IPS DF 6.9 (cell line): ENCODE measurements at regions not wholly inside any gene's neighbourhood (a gene's known extent, or its start where the extent isn't known, plus 50 kb on each side); places are given as distances from the start of the nearest gene placed in this dataset.

Experiments used
- DNase-seq: peaks from one replicate; pipeline ENCODE4 v3.0.0-alpha.2; 2013; ENCODE audit warnings: low read depth, low spot score
- H3K27ac ChIP-seq: one replicate; pipeline ENCODE4 v1.5.1; 2013; ENCODE audit warnings: low read length, control low read depth
- H3K27me3 ChIP-seq: 2 replicates; pipeline ENCODE4 v1.6.1; 2013; ENCODE audit warnings: mild to moderate bottlenecking, low read length; ENCODE audit not compliant: control insufficient read depth, insufficient read depth
- H3K36me3 ChIP-seq: 2 replicates; pipeline ENCODE4 v1.6.1; 2013; ENCODE audit warnings: low read length; ENCODE audit not compliant: control insufficient read depth, insufficient read depth
- H3K4me1 ChIP-seq: 2 replicates; pipeline ENCODE4 v1.6.1; 2013; ENCODE audit warnings: low read length; ENCODE audit not compliant: control insufficient read depth, insufficient read depth
- H3K4me3 ChIP-seq: 2 replicates; pipeline ENCODE4 v1.5.1; 2013; ENCODE audit warnings: mild to moderate bottlenecking, low read length
- H3K9me3 ChIP-seq: 2 replicates; pipeline ENCODE4 v1.6.1; 2013; ENCODE audit warnings: low read length, inconsistent platforms; ENCODE audit not compliant: control insufficient read depth, insufficient read depth
- WGBS: extraction: QIAGEN DNeasy Blood & Tissue Kit; methylation state at CpG from one replicate; pipeline ENCODE4 v1.1.7; 2013; ENCODE audit warnings: mixed read lengths, missing lambda C conversion rate; ENCODE audit not compliant: insufficient read length, insufficient coverage; 5-methylcytosine and 5-hydroxymethylcytosine counted together

DNA sequence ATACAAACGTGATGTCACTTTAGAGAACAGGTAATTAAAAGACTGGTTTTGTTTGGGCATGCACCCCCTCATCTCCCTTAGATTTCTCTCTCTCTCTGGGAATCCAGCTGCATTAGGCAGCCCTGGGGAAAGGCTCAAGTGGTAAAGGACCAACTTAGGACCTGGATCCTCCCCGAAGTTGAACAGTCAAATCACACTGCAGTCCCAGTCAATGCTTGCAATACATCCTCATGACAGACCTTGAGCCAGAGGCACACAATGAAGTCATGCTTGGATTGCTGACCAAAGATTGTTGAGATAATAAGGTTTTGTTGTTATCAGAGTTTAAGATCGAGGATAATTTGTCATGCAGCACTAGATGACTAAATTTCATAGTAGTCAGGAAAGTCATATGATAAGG lies 1285.8 kb upstream of the NCAM2 start:
- no peak overlapping the region for H3K27ac ChIP-seq
- H3K27me3 ChIP-seq = no peaks in the 10 kb centered on the region
- no peak overlapping the region for H3K4me3 ChIP-seq

GRCh38 chr21:19713313-19713712 lies 1284.9 kb upstream of the NCAM2 start:
- H3K27ac ChIP-seq = no peak overlapping the region
- no peaks in the 10 kb centered on the region for H3K27me3 ChIP-seq
- H3K36me3 ChIP-seq = no peaks in the 10 kb centered on the region
- no peak for DNase-seq
- H3K4me3 ChIP-seq = no peak overlapping the region
- H3K9me3 ChIP-seq = no peaks in the 10 kb centered on the region
- no peaks in the 10 kb centered on the region for H3K4me1 ChIP-seq

More for the DNA sequence above, 1285.8 kb upstream of the NCAM2 start:
- DNase-seq = no peak
- H3K9me3 ChIP-seq = no peaks in the 10 kb centered on the region
- no CpG with 5 or more reads among the region's 3 CpGs for WGBS
- H3K36me3 ChIP-seq = no peaks in the 10 kb centered on the region
- H3K4me1 ChIP-seq = no peaks in the 10 kb centered on the region

DNA sequence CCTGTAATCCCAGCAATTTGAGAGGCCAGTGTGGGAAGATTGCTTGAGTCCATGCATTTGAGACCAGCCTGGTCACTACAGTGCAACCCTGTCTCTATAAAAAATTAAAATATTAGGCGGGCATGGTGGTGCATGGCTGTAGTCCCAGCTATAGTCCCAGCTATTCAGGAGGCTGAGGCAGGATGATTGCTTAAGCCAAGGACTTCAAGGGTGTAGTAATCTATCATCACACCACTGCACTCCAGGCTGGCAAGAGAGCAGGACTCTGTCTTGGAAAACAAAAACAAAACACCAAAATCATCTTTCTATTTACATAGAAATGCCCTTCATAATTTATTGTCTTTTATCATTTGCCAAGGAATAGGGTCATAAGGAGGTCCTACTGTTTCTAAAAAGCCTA lies 1274.1 kb upstream of the NCAM2 start:
- H3K4me3 ChIP-seq = no peak overlapping the region
- no CpG with 5 or more reads among the region's 1 CpG for WGBS
- no peak overlapping the region for H3K27ac ChIP-seq
- H3K4me1 ChIP-seq = no peaks in the 10 kb centered on the region
- no peaks in the 10 kb centered on the region for H3K27me3 ChIP-seq
- no peak for DNase-seq
- H3K36me3 ChIP-seq = no peaks in the 10 kb centered on the region
- no peaks in the 10 kb centered on the region for H3K9me3 ChIP-seq

- H3K36me3 ChIP-seq = no peaks in the 10 kb centered on the region
- H3K27me3 ChIP-seq = no peaks in the 10 kb centered on the region
- no peaks in the 10 kb centered on the region for H3K4me1 ChIP-seq
- no CpG with 5 or more reads among the region's 2 CpGs for WGBS
- no peak for DNase-seq
- H3K4me3 ChIP-seq = no peak overlapping the region
- no peak overlapping the region for H3K27ac ChIP-seq
- no peaks in the 10 kb centered on the region for H3K9me3 ChIP-seq
Observed at GRCh38 chr21:19731251-19731650, 1267.0 kb upstream of the NCAM2 start.

- WGBS = no CpG with 5 or more reads among the region's 19 CpGs
- Histone ChIP-seq H3K36me3 (no peaks in the 10 kb centered on the region), H3K4me1 (no peaks in the 10 kb centered on the region), H3K4me3 (no peak overlapping the region), H3K9me3 (no peaks in the 10 kb centered on the region), H3K27me3 (no peaks in the 10 kb centered on the region), H3K27ac (no peak overlapping the region)
- no peak for DNase-seq
Observed at GRCh38 chr21:19759836-19760235, 1238.4 kb upstream of the NCAM2 start.

DNA sequence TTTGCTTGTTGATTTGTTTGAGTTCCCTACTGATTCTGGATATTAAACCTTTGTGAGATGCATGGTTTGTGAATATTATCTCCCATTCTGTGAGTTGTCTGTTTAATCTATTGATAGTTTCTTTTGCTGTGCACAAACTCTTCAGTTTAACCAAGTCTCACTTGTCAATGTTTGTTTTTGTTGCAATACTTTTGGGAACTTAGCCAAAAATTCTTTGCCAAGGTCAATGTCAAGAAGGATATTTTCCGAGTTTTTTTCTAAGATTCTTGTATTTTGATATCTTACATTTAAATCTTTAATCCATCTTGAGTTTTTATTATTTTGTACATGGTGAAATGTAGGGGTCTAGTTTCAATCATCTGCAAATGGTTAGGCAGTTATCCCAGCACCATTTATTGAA lies 1230.7 kb upstream of the NCAM2 start:
- WGBS = no CpG with 5 or more reads among the region's 1 CpG
- H3K27ac ChIP-seq = no peak overlapping the region
- H3K36me3 ChIP-seq = no peaks in the 10 kb centered on the region
- no peak overlapping the region for H3K4me3 ChIP-seq
- no peaks in the 10 kb centered on the region for H3K4me1 ChIP-seq
- H3K27me3 ChIP-seq = no peaks in the 10 kb centered on the region
- no peaks in the 10 kb centered on the region for H3K9me3 ChIP-seq
- DNase-seq = no peak

DNA sequence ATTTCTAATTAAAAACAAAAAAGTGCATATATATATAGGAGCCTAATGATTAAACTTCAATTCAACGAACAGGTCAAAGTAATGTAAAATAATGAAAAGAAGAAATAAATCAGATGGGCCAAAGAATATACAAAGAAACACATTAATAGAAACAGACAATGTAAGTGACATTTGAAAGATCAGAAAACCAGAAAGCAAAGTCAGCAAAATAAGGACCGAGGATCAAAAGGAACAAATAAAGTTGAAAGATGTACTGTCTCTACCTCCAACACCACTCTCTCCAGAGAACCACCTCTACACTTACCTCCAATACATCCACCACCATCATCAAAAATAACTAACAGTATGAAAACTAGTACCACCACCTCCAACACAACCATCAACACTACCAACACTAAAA lies 1226.3 kb upstream of the NCAM2 start:
- Histone ChIP-seq H3K4me1 (no peaks in the 10 kb centered on the region), H3K4me3 (no peak overlapping the region), H3K9me3 (no peaks in the 10 kb centered on the region), H3K36me3 (no peaks in the 10 kb centered on the region), H3K27me3 (no peaks in the 10 kb centered on the region), H3K27ac (no peak overlapping the region)
- no peak for DNase-seq
- no CpG with 5 or more reads among the region's 2 CpGs for WGBS

GRCh38 chr21:19776076-19776475 lies 1222.1 kb upstream of the NCAM2 start:
- DNase-seq = no peak
- Histone ChIP-seq H3K4me3 (no peak overlapping the region), H3K9me3 (no peaks in the 10 kb centered on the region), H3K4me1 (no peaks in the 10 kb centered on the region), H3K36me3 (no peaks in the 10 kb centered on the region), H3K27ac (no peak overlapping the region), H3K27me3 (no peaks in the 10 kb centered on the region)
- WGBS = no CpG with 5 or more reads among the region's 1 CpG

DNA sequence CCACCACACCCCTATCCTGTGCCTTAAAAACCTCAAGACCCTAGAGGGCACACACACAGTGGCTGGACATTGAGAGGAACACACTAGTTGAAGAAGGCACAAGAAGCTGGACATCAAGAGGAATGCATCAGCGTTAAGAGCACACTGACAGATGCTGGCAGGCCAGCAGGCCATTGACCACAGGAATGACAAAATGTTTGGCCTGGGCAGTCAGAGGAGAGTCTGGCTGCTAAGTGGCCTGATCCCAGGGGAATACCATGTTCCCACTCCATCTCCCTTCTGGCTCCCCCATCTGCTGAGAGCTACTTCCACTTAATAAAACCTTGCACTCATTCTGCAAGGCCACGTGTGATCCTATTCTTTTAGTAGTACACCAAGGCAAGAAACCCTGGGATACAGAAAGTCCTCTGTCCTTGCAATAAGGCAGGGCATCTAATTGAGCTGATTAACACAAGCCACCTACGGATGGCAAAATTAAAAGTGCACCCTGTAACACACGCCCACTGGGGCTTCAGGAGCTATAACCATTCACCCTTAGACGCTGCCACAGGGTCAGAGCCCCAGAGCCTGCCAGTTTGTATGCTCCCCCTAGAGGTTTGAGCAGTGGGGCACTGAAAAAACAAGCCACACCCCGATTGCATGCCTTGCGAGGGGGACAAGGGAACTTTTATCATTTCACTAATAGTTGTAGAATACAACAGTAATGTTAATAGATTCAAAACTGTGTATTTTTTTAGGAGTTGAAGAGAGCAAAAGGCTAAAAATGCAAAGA lies 1216.1 kb upstream of the NCAM2 start:
- no peak overlapping the region for H3K4me3 ChIP-seq
- no peaks in the 10 kb centered on the region for H3K27me3 ChIP-seq
- H3K36me3 ChIP-seq = no peaks in the 10 kb centered on the region
- no peaks in the 10 kb centered on the region for H3K9me3 ChIP-seq
- no peaks in the 10 kb centered on the region for H3K4me1 ChIP-seq
- no peak overlapping the region for H3K27ac ChIP-seq
- WGBS = no CpG with 5 or more reads among the region's 7 CpGs
- DNase-seq = no peak

DNA sequence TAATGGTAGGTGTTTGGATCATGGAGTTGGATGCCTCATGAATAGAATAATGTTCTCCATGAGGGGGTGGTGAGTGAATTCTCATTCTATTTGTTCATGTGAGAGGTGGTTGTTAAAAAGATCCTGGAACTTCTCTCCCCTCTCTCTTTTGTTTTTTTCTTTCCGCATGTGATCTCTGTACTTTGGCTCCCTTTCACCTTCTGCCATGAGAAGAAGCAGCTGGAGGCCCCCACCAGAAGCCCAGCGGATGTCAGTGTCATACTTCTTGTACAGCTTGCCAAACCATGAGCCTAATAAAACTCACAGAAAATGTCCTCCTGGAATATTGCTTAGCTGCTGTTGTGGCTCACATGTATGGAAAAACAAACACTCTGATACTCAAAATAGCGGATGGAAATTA lies 1212.3 kb upstream of the NCAM2 start:
- no peak overlapping the region for H3K4me3 ChIP-seq
- no peaks in the 10 kb centered on the region for H3K36me3 ChIP-seq
- no peaks in the 10 kb centered on the region for H3K4me1 ChIP-seq
- H3K27me3 ChIP-seq = no peaks in the 10 kb centered on the region
- WGBS = no CpG with 5 or more reads among the region's 3 CpGs
- DNase-seq = no peak
- no peak overlapping the region for H3K27ac ChIP-seq
- H3K9me3 ChIP-seq = no peaks in the 10 kb centered on the region

- WGBS = no CpG with 5 or more reads among the region's 4 CpGs
- Histone ChIP-seq H3K4me3 (no peak overlapping the region), H3K9me3 (no peaks in the 10 kb centered on the region), H3K36me3 (no peaks in the 10 kb centered on the region), H3K4me1 (no peaks in the 10 kb centered on the region), H3K27ac (no peak overlapping the region), H3K27me3 (no peaks in the 10 kb centered on the region)
- DNase-seq = no peak
Observed at GRCh38 chr21:19792004-19792403, 1206.2 kb upstream of the NCAM2 start.
